Natural killer cell (primary cell): ENCODE measurements at regions not wholly inside any gene's neighbourhood (a gene's known extent, or its start where the extent isn't known, plus 50 kb on each side); places are given as distances from the start of the nearest gene placed in this dataset.

ENCODE experiments used
- ATAC-seq, 3 donors: fragments of 150-1000 bp in 2 of 3; fragments of 200-7000 bp in 1 of 3; cut with Tn5 transposase; 1 replicate in 1 of 3; 2 replicates in 2 of 3; pipeline ENCODE4 v1.10.0; 2021; ENCODE audit warnings: mild to moderate bottlenecking in 2 of 3, moderate library complexity in 2 of 3
- DNase-seq, 2 donors: peaks; one replicate each; pipeline versions ENCODE4 v3.0.0 to v3.0.0-alpha.2; 2013 to 2021; ENCODE audit warnings: mixed read lengths in 1 of 2
- H3K27ac ChIP-seq: one replicate; pipeline ENCODE4 v1.5.1; 2013; ENCODE audit warnings: mild to moderate bottlenecking, low read length
- H3K27me3 ChIP-seq: one replicate; pipeline ENCODE4 v1.6.1; 2013; ENCODE audit warnings: low read length; ENCODE audit not compliant: control insufficient read depth, insufficient read depth
- H3K36me3 ChIP-seq: one replicate; pipeline ENCODE4 v1.6.1; 2013; ENCODE audit warnings: low read length; ENCODE audit not compliant: control insufficient read depth, insufficient read depth
- H3K4me1 ChIP-seq: one replicate; pipeline ENCODE4 v1.6.1; 2013; ENCODE audit warnings: low read length; ENCODE audit not compliant: control insufficient read depth, insufficient read depth
- H3K4me3 ChIP-seq: one replicate; pipeline ENCODE4 v1.5.1; 2013; ENCODE audit warnings: low read length
- H3K9me3 ChIP-seq: one replicate; pipeline ENCODE4 v1.6.1; 2013; ENCODE audit warnings: low read length; ENCODE audit not compliant: control insufficient read depth, insufficient read depth
- H3K27ac Mint-ChIP-seq, 2 donors: one replicate each; pipeline ENCODE4 v1.8.0; 2022; ENCODE audit warnings: mild to moderate bottlenecking in 2 of 2, mixed read lengths in 2 of 2, moderate library complexity in 1 of 2
- H3K27me3 Mint-ChIP-seq, 2 donors: one replicate each; pipeline ENCODE4 v1.8.0; 2022; ENCODE audit warnings: low read depth in 2 of 2, mixed read lengths in 2 of 2
- H3K36me3 Mint-ChIP-seq: one replicate; pipeline ENCODE4 v1.8.0; 2022; ENCODE audit warnings: mixed read lengths
- H3K4me1 Mint-ChIP-seq, 2 donors: one replicate each; pipeline ENCODE4 v1.8.0; 2022; ENCODE audit warnings: mixed read lengths in 2 of 2
- H3K4me3 Mint-ChIP-seq: one replicate; pipeline ENCODE4 v1.8.0; 2022; ENCODE audit warnings: mild to moderate bottlenecking, moderate library complexity, mixed read lengths
- H3K9me3 Mint-ChIP-seq, 2 donors: one replicate each; pipeline ENCODE4 v1.8.0; 2022; ENCODE audit warnings: mixed read lengths in 2 of 2
- CTCF ChIP-seq: fragments of 200-600 bp; IDR thresholded peaks from one replicate; pipeline ENCODE4 v1.8.0; 2022; ENCODE audit warnings: antibody characterized with exemption
- WGBS: methylation state at CpG from one replicate; pipeline ENCODE4 v1.1.7; 2013; ENCODE audit warnings: missing lambda C conversion rate; ENCODE audit not compliant: insufficient coverage; 5-methylcytosine and 5-hydroxymethylcytosine counted together
- intact Hi-C: fragments of 100-400 bp; cut with micrococcal nuclease; formaldehyde crosslinking; loops from one replicate; pipeline ENCODE4 v1.14.2; 2022

- Mint-ChIP-seq H3K4me1 (no peaks in the 10 kb centered on the region), H3K27ac (no peak overlapping the region), H3K36me3 (no peaks in the 10 kb centered on the region), H3K27me3 (peaks cover 14 to 25% of the 10 kb centered on the region in 2 donors), H3K9me3 (no peaks in the 10 kb centered on the region), H3K4me3 (no peak overlapping the region)
- Histone ChIP-seq H3K27ac (no peak overlapping the region), H3K36me3 (no peaks in the 10 kb centered on the region), H3K27me3 (peaks cover 2% of the 10 kb centered on the region), H3K4me1 (no peaks in the 10 kb centered on the region), H3K9me3 (no peaks in the 10 kb centered on the region), H3K4me3 (no peak overlapping the region)
- intact Hi-C loops = no loop called here
- ATAC-seq (no peak), DNase-seq (no peak)
- TF ChIP-seq CTCF = no peak
- WGBS = 94% methylated on average over 2 of the region's 2 CpGs
These were observed 69.7 kb downstream of the DRD1 start for GRCh38 chr5:175374166-175374875.

GRCh38 chr5:175365866-175366265 lies 78.1 kb downstream of the DRD1 start:
- Histone ChIP-seq H3K9me3 (no peaks in the 10 kb centered on the region), H3K27ac (no peak overlapping the region), H3K36me3 (no peaks in the 10 kb centered on the region), H3K27me3 (no peaks in the 10 kb centered on the region), H3K4me1 (no peaks in the 10 kb centered on the region), H3K4me3 (no peak overlapping the region)
- Mint-ChIP-seq H3K27me3 (peaks cover 11 to 27% of the 10 kb centered on the region in 2 donors), H3K27ac (no peak overlapping the region), H3K9me3 (no peaks in the 10 kb centered on the region), H3K4me1 (no peaks in the 10 kb centered on the region), H3K36me3 (no peaks in the 10 kb centered on the region), H3K4me3 (no peak overlapping the region)
- 89% methylated on average over 1 of the region's 1 CpG for WGBS
- DNase-seq = no peak
- no peak for ATAC-seq
- no peak for TF ChIP-seq CTCF
- intact Hi-C loops = no loop called here

- DNase-seq = no peak
- Mint-ChIP-seq H3K36me3 (no peaks in the 10 kb centered on the region), H3K9me3 (no peaks in the 10 kb centered on the region), H3K4me3 (no peak overlapping the region), H3K27ac (no peak overlapping the region), H3K27me3 (peaks cover 10 to 31% of the 10 kb centered on the region in 2 donors), H3K4me1 (no peaks in the 10 kb centered on the region)
- WGBS = 94% methylated on average over 4 of the region's 5 CpGs
- no peak for ATAC-seq
- no peak for TF ChIP-seq CTCF
- Histone ChIP-seq H3K4me1 (no peaks in the 10 kb centered on the region), H3K27me3 (no peaks in the 10 kb centered on the region), H3K27ac (no peak overlapping the region), H3K9me3 (no peaks in the 10 kb centered on the region), H3K36me3 (no peaks in the 10 kb centered on the region), H3K4me3 (no peak overlapping the region)
- intact Hi-C loops = no loop called here
These were observed 80.7 kb downstream of the DRD1 start for GRCh38 chr5:175363300-175363699.

- Histone ChIP-seq H3K27me3 (no peaks in the 10 kb centered on the region), H3K4me1 (no peaks in the 10 kb centered on the region), H3K9me3 (no peaks in the 10 kb centered on the region), H3K4me3 (no peak overlapping the region), H3K27ac (no peak overlapping the region), H3K36me3 (no peaks in the 10 kb centered on the region)
- DNase-seq (no peak), ATAC-seq (no peak)
- H3K4me1 Mint-ChIP-seq = no peaks in the 10 kb centered on the region
- H3K9me3 Mint-ChIP-seq = no peaks in the 10 kb centered on the region
- TF ChIP-seq CTCF = no peak
- intact Hi-C loops = no loop called here
- peaks cover 5 to 22% of the 10 kb centered on the region in 2 donors for H3K27me3 Mint-ChIP-seq
- H3K36me3 Mint-ChIP-seq = no peaks in the 10 kb centered on the region
- no peak overlapping the region for H3K4me3 Mint-ChIP-seq
- no peak overlapping the region for H3K27ac Mint-ChIP-seq
- WGBS = 82% methylated on average over 1 of the region's 1 CpG
These were observed 86.0 kb downstream of the DRD1 start for GRCh38 chr5:175357995-175358394.
